HepG2 (cell line): ENCODE measurements at regions not wholly inside any gene's neighbourhood (a gene's known extent, or its start where the extent isn't known, plus 50 kb on each side); places are given as distances from the start of the nearest gene placed in this dataset.

Source experiments
- ATAC-seq: fragments of 200-7000 bp; cut with Tn5 transposase; 3 replicates; pipeline ENCODE4 v1.9.1; 2020; ENCODE audit warnings: mild to moderate bottlenecking, moderate library complexity
- BruUV-seq: library from RNA; stranded (reverse); fragments of 400-500 nt; replicated peaks from 2 replicates; lab custom pipeline; 2021; lab: Mats Ljungman, UMichigan
- CTCF ChIA-PET: fragments of 300-600 bp; formaldehyde crosslinking; extraction: SDS; loops from one replicate; lab custom pipeline; 2021; ENCODE audit warnings: low total read pairs, inconsistent platforms, low intra/inter-chr PET ratio; lab: Yijun Ruan, JAX
- POLR2A ChIA-PET: fragments of 350-600 bp; sonication (Branson Sonifier 250); formaldehyde crosslinking; loops from one replicate; lab custom pipeline; 2020; ENCODE audit warnings: antibody characterized with exemption, inconsistent platforms; lab: Yijun Ruan, JAX
- DNase-seq: peaks from one replicate; pipeline ENCODE4 v3.0.0-alpha.2; 2015; ENCODE audit warnings: low spot score
- FAIRE-seq: peaks from 3 replicates; lab custom pipeline; 2011; peaks lifted over from hg19 to GRCh38; lab: Jason Lieb, UNC
- H2AFZ ChIP-seq: one replicate; pipeline ENCODE4 v1.6.1; 2011; ENCODE audit warnings: low read length, inconsistent platforms
- H3K27ac ChIP-seq: fragments of 300-600 bp; 3 replicates; pipeline ENCODE4 v1.8.0; 2011; ENCODE audit warnings: mixed run types, mild to moderate bottlenecking, mixed read lengths, low read length, inconsistent platforms; ENCODE audit not compliant: insufficient read depth; ENCODE audit errors: extremely low read length
- H3K27me3 ChIP-seq, 2 experiments: fragments of 200-600 bp in 1 of 2; 2 replicates in 1 of 2; 3 replicates in 1 of 2; pipeline versions ENCODE4 v1.6.0 to v1.8.0; 2011; ENCODE audit warnings: low read length in 2 of 2, mild to moderate bottlenecking in 2 of 2, moderate library complexity in 2 of 2, inconsistent platforms in 1 of 2; ENCODE audit not compliant: insufficient read depth in 2 of 2, control insufficient read depth in 1 of 2
- H3K36me3 ChIP-seq, 2 experiments: fragments of 200-600 bp in 1 of 2; replicated peaks in 1 of 2; 2 replicates in 1 of 2; 3 replicates in 1 of 2; pipeline versions ENCODE4 v1.5.1 to v1.8.0; 2011; ENCODE audit warnings: low read length in 2 of 2, inconsistent platforms in 1 of 2; ENCODE audit not compliant: insufficient read depth in 2 of 2, control insufficient read depth in 1 of 2
- H3K4me1 ChIP-seq: 2 replicates; pipeline ENCODE4 v1.5.1; 2012; ENCODE audit warnings: low read length, inconsistent platforms; ENCODE audit not compliant: insufficient read depth
- H3K4me2 ChIP-seq: 2 replicates; pipeline ENCODE4 v1.6.0; 2011; ENCODE audit warnings: low read depth, low read length, inconsistent platforms
- H3K4me3 ChIP-seq, 3 experiments: fragments of 200-600 bp in 1 of 3; sonication (generic), shearing (Covaris generic) in 1 of 3; replicated peaks in 1 of 3; 2 replicates each; pipeline ENCODE4 v1.5.1; 2011 to 2016; ENCODE audit warnings: low read length in 3 of 3, inconsistent platforms in 2 of 3, low read depth in 2 of 3, mild to moderate bottlenecking in 2 of 3, control low read depth in 1 of 3, mixed read lengths in 1 of 3; ENCODE audit not compliant: insufficient read depth in 1 of 3
- H3K79me2 ChIP-seq: one replicate; pipeline ENCODE4 v1.6.1; 2011; ENCODE audit warnings: low read length, inconsistent platforms; ENCODE audit not compliant: insufficient read depth
- H3K9ac ChIP-seq: 2 replicates; pipeline ENCODE4 v1.6.0; 2011; ENCODE audit warnings: mild to moderate bottlenecking, low read depth, low read length, inconsistent platforms; ENCODE audit not compliant: insufficient read depth
- H3K9me3 ChIP-seq: 2 replicates; pipeline ENCODE4 v1.5.1; 2012; ENCODE audit warnings: mild to moderate bottlenecking, low read length
- H4K20me1 ChIP-seq: 2 replicates; pipeline ENCODE4 v1.6.0; 2011; ENCODE audit warnings: inconsistent platforms, mild to moderate bottlenecking, low read length, moderate library complexity; ENCODE audit not compliant: insufficient read depth
- CBFB ChIP-seq: sonication (generic); formaldehyde crosslinking; IDR thresholded peaks from 2 replicates; pipeline ENCODE4 v1.4.0; 2020; ENCODE audit warnings: missing genetic modification reagents
- DMTF1 ChIP-seq: sonication (generic); formaldehyde crosslinking; IDR thresholded peaks from 2 replicates; pipeline ENCODE4 v1.4.0; 2020; ENCODE audit warnings: mild to moderate bottlenecking, missing genetic modification reagents
- MTERF4 ChIP-seq: sonication (generic); formaldehyde crosslinking; IDR thresholded peaks from 2 replicates; pipeline ENCODE4 v1.8.0; 2023; ENCODE audit warnings: mild to moderate bottlenecking, missing genetic modification reagents
- RORA ChIP-seq: sonication (generic); formaldehyde crosslinking; IDR thresholded peaks from 2 replicates; pipeline ENCODE4 v1.5.0; 2020; ENCODE audit warnings: mild to moderate bottlenecking, missing genetic modification reagents, moderate library complexity
- SETDB1 ChIP-seq: sonication (generic); formaldehyde crosslinking; IDR thresholded peaks from 2 replicates; pipeline ENCODE4 v1.5.1; 2020; ENCODE audit warnings: missing genetic modification reagents, mild to moderate bottlenecking, borderline replicate concordance
- ZNF275 ChIP-seq: sonication (generic); formaldehyde crosslinking; IDR thresholded peaks from 2 replicates; pipeline ENCODE4 v1.8.0; 2022; ENCODE audit warnings: missing genetic modification reagents, mild to moderate bottlenecking, inconsistent platforms, borderline replicate concordance
- ZNF644 ChIP-seq: IDR thresholded peaks from 2 replicates; pipeline ENCODE4 v1.6.1; 2016; ENCODE audit warnings: low read depth
- ZNF780A ChIP-seq: sonication (generic); formaldehyde crosslinking; IDR thresholded peaks from 2 replicates; pipeline ENCODE4 v1.8.0; 2022; ENCODE audit warnings: mild to moderate bottlenecking, missing genetic modification reagents, moderate library complexity
- WGBS: methylation state at CpG from one replicate; pipeline ENCODE4 v1.1.6; 2017; ENCODE audit warnings: low lambda C conversion rate; 5-methylcytosine and 5-hydroxymethylcytosine counted together
- in situ Hi-C: cut with HindIII; loops from 2 replicates; pipeline ENCODE4 v1.10.0; 2017; ENCODE audit warnings: low pct_unique_long_range_greater_than_20kb; ENCODE audit not compliant: extremely low pct_ligation_motif_present
- intact Hi-C: fragments of 100-400 bp; cut with micrococcal nuclease; formaldehyde crosslinking; loops from one replicate; pipeline ENCODE4 v1.10.0; 2022; ENCODE audit not compliant: unreplicated experiment

GRCh38 chr4:15260758-15261157 lies 167.1 kb upstream of the C1QTNF7 start:
- in situ Hi-C loops, result no loop called here
- Histone ChIP-seq H3K79me2 (no peaks in the 10 kb centered on the region), H3K4me3 (no peak overlapping the region), H3K9ac (no peak overlapping the region), H3K4me1 (no peaks in the 10 kb centered on the region), H3K36me3 (no peaks in the 10 kb centered on the region), H3K27me3 (no peaks in the 10 kb centered on the region), H3K9me3 (no peaks in the 10 kb centered on the region), H3K4me2 (no peak overlapping the region), H3K27ac (no peak overlapping the region), H4K20me1 (no peaks in the 10 kb centered on the region), H2AFZ (no peak overlapping the region)
- BruUV-seq, result no TSS peak
- ChIA-PET CTCF (no interaction called here), POLR2A (no interaction called here)
- ATAC-seq (no peak), FAIRE-seq (no peak), DNase-seq (no peak)
- WGBS, result 24% methylated on average over 5 of the region's 5 CpGs
- intact Hi-C loops, result no loop called here
- TF ChIP-seq ZNF275 (no peak), ZNF780A (CRISPR knock-in tag) (no peak), DMTF1 (CRISPR knock-in tag) (no peak), MTERF4 (CRISPR knock-in tag) (no peak), RORA (CRISPR knock-in tag) (no peak), CBFB (CRISPR knock-in tag) (no peak), SETDB1 (no peak), ZNF644 (CRISPR knock-in tag) (no peak)
